ENCODE measurements at regions not wholly inside any gene's neighbourhood (a gene's known extent, or its start where the extent isn't known, plus 50 kb on each side); places are given as distances from the start of the nearest gene placed in this dataset.
"Not testable (repeated sequence)": the region's sequence is repeated elsewhere in the genome, so short reads cannot be mapped to it uniquely, and the experiment has no call there.

DNA sequence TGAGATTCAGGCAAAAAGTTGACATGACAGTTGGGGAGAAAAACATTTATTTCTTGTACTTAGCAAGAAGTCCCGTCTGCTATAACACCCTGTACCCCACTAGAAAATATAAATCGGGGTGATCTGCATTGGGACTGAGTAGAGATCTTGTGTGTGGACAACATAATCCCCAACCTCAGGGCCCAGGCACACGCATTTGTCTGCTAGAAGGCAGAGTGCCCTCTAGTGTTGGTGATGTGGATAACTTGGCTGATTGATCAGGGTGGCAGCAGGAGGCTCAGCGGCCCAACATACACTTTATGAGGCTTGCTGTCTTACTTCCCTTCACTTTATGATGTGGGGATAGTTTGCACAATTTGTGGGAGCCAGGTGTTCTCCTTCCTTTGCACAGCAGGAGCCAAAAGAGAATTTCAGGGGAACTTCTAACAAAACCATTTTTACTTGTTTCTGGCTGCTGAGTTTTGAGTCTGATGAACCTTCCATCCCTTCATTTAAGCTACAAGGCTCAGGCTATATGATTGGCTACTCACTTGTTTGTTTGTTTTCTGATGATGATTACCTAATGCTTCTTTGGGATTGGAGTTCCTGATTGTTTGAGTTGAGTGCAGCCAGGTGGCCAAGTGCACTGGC lies 263.2 kb downstream of the DMAC1 start:
- DNase-seq, result peak; percentile 69

DNA sequence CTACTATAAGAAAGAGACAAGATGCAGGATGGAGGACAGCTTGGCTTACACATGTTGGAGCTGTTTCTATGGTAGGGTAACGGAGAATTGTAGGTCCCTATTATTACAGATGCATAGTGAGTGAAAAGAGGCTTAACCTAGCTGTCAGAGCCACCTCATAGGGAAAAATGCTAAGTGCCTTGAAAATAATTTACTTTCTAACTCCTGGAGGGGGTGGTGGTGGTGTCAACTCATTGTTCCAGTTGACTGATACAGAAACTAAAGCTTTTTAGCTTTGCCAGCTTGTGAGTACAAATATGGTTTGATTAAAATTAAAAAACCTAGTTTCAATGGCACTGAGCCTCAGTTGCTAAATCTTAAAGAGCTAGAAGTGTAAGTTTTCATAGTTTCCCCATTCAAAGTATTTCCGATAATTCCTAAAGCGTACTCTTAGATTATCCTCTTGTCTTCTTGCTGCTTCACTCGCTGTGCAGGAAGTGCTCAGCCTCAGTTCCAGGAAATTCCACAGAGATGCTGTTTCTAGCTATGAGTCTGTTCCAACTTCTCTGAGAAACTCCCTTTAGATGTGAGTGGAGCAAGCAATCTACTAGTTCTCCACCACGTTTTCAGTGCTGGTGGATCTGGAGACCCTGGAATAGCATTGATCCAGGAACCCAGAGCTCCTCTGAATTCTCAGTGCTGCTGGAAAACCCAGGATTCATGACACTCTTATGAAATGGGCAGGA lies 265.2 kb downstream of the DMAC1 start:
- DNase-seq, result no peak

DNA sequence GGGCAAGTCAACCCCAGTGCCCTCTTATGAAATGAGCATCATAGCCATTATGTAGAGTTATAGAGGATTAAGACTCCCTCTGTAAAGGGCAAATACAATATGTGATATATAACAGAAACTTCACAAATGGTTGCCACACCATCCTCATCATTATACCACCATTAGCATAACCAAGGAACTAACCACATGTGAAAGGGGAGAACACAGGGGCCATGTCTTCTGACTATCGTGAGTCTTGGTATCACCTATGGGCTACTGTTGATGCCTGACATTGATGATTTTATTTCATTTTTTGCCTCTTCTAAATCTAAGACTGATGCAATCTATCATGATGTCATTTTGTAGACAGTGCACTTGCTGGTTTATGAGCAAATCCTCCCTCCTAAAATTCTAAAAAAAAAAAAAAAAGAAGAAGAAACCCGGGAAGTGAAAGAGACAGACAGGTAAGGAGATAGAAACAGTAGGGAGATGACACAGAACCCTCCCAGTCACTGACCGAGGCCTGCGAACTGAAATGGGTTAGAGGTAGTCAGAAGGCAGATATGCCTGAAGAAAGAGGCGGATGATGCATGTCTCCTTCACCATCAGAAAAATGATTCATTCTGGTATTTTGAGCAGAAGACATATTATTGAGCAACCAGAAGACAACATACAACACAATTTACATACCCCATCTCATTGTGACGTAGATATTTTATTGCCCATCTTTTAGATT lies 266.0 kb downstream of the DMAC1 start:
- no peak for DNase-seq

DNA sequence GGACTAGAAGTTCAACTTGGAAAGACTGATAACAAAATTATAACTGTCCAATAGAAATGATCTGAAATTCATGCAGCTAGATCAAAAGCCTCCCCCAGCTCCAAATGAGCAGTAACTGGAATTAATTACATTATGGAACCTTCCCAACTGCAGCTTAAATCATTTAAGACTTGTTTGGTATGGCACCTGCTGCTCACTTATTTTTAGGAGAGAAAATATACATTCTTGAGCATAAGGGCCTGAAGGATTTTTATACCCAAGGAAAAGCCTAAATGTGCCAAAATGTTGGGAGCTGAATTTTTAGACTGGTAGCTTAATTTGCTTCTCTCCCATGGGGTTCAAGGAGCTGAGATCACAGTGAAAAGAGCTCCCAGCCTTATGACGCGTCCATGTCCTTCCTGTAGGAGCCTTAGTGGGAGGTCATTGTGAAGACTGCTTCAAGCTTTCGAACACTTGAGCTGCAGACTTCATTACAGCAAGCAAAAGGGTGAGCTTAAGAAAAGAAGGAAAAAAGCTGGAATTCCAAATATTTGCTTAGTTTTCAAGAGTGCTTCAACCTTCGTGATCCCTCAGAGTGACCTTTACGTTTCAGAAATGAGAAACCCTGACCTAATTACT lies 276.0 kb downstream of the DMAC1 start:
- DNase-seq, result no peak

DNA sequence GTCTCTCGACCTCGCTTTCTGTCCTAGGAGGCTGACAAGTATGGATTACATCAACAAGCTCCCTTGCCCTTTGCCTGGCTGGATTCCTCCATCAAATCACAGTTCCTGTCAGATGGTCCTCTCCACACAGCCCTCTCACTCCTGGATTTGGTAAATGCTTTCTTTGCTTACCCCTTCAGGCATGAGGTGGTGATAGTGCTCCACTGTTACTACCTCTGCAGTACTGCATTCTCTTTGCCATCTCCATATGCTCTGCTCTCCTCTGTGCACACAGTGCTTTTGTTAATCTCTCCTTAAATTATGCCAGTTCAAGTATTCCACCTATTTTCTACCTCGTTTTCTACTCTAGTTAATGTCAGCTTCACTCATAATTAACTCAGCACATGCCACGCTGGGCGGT lies 279.2 kb downstream of the DMAC1 start:
- no peak for DNase-seq

DNA sequence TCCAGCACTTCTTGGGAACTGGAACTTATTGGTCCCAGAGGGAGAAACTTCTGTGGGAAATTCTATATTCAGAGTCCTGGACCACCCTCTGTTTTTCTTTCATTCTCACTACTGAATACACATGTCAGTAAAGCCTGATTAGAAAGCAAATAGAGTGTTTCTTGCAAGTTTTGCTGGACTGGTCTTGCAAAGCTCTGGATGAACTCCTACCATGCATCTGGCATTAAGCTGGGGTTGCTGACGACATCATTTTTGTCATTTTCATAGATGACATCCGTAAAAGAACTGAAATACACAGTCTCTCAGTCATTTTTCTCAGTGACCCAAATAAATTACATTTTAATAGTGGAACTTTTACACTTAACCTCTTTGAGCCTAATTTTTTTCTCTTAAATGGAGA lies 283.2 kb downstream of the DMAC1 start:
- no peak for DNase-seq

DNA sequence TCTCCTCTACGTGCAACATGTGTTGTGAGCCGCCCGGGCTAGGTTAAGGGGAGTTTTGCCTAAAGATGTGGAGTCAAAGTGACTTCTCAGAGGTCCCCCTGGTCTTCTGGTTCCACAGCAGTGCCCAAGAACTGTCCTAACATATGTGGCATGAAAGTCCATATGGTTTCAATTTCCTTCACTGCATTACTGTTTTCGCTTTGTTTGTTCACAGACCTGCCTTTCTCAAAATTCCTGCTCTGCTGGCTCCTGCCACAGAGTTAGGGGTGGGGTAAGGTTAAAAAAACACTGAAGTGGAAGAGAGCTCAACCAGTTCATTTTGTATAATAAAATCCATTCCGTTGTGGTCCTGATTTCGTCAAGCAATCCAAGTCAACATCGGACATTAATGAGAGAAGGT lies 289.4 kb downstream of the DMAC1 start:
- DNase-seq, result no peak

DNA sequence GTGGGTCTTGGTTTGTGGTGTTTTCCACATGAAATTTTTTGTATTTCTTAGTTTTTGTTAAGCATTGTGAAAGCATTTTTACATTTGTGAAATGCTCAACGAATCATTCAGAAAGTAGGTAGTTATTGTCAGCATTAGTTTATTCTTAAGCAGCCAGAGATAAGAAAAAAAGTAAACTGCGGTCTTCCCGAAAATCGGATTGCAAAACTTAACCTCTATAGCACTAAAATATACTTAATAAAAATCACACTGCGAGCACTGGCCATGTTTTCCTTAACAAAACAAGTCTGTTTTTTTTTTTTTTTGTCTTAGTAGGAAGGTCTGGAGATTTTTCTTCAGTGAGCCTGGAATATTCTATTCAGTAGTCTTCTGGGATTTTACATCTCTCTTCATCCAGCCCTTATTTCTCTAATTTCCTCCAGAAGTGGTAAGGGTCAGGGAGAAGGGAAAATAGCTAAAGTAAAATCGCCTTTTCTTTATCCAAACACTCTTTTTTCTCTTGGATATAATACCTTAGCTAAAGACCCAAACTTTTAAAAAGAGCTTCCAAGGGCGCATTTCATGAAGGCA lies 289.9 kb downstream of the DMAC1 start:
- DNase-seq, result no peak

DNA sequence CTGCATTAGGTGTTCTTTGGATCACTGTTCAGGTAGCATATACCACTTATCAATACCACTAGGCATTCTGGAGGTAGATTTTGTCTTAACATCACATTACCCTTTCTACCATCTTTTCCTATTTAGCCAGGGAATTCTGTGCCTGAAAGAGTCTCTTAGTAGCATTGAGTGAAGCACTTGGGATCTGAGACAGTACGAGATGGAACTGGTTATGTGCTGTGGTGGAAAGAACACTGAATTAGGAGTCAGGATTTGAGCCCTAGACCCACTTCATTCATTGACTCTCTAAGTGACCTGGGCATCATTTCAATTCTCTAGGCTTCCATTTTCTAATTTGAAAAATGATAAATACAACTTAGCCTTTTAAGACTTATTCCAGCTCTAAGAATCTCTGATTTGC lies 291.1 kb downstream of the DMAC1 start:
- no peak for DNase-seq

DNA sequence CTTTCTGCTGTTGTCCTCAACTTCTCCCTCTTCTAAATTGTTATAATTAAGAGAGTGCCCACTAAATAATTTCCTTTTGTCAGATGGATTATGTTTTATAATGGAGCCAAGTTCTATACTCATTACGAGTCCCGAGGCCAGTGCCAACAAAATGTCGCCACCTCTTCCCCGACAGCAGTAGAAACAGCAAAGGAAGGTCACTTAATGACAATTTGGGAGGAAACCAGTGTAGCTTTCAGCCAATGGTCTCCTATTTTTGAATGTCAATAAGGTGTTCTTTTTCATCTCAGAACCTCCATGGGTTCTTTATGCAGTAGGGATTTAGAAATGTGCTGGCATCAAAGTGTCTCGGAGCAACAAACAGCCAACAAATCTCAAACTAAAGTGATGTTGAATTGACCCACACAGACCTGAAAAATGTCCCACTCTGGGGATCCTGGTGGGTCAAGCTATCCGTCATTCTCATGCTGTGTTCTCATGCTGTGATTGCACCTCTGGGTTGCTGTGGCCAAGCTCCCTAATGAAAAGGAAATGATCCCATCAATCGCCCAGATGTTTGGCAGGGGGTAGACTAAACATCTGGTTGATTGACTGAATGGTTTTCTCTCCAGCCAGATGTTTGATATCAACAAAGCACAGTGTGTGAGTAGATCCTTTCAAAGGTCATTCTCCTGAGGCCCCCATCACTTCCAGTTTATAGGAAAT lies 291.9 kb downstream of the DMAC1 start:
- no peak for DNase-seq

DNA sequence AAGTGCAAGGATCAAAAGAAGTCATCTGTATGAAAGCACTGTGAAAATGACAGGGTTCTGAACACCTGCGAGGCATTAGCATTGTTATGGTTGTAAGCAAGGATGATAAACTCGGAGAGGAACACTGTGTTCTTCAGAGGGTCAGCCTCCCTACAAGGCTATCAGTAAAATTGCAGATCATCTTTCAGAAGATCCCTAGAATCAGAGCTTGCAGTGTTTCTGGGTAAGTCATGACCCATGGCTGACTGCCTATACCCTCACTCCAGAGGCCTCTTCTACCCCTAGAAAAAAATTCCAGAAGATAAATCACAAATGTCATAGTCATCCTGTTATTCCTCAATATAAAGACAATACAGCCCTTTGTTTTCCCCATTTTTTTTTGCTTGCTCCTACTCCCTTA lies 292.6 kb downstream of the DMAC1 start:
- DNase-seq, result no peak

DNA sequence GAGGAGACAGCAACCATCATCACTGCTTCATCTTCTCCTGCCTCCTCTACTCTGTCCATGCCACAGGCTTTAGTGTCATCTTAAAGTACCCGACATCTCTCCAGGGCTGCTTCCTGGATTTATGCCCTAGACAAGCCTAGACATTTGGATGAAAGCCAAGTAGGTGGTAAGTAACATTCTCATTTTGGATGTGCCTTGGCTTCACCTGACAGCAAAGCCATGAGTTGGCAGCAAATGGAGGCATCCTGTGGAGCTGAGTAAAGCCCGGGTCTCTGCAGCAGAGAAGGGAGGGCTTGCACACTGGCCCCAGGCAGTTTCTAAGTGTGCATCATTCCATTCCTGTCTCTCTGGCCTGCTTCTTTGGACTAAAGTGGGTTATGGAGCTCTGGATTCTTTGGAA lies 299.1 kb downstream of the DMAC1 start:
- DNase-seq, result no peak

DNA sequence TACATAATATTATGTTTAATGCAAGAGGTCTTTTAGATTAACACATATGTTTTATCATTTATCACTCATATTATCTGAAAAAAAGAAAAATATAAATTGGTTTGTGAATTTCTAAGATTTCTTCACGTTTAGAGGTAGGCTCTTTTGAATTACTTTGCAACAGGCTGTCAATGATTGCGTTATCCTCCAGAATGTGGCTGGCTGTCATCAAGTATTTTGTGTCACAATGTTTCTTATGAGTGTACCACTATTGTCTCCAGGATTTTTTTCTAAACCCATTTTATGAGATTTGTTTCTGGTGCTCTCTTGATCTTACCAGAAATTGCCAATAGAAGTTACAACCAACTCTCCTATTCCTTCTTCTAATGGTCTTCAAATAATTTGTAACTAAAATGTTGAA lies 307.9 kb downstream of the DMAC1 start:
- no peak for DNase-seq

DNA sequence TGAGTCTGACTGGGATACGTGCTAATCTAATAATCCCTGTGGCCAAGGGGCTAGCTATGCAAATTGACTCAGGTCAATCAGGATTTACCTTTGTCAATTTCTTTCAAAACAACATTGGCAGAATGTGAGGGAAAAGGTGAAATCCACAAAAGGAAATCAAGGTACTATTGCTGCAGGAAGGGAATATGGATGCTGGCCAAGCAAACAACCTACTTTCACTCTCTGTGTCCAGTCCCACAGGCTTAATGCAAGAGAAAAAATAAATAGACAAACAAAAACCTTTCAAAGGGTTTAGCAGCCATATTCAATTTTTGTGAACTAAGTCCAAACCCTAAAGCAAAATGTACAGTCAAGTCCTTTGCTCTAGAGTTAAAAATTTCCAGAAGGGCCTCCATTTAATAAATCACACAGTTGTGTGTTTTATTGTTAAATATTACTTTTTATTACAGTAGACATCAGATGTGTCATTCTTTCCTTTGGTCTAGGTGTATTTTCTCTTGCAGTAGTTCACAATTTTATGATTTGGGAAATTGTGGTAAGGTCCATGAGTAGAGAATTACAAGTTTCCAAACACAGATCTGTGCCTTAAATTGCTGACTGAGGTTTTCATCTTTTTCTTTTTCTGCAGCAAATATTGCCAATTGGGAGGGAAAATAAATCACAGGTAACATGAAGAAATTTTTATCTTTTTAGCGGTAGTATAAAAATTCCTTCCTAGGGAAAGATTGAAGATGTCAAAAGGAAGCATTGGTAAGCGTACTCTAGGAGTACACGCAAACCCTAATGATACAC lies 309.1 kb downstream of the DMAC1 start:
- no peak for DNase-seq

DNA sequence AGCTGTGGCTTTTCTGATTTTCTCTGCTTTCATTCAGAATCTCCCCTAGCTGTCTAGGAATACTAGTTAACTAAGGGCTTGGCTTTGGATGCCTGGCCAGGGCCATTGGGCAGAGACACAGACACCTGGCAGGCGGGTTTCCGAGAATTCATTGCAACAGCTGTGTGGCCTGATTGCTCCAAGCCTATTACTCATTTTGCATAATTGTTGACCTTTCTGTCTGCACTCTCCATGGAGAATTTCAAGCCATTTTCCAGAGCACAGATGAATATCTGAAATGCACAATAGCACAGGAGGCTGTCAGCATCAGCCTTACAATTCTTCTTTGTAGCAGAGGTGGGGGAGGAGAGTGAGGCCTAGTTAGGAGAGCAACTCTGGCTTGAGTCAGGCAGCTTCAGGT lies 310.5 kb downstream of the DMAC1 start:
- peak; percentile 25 for DNase-seq

DNA sequence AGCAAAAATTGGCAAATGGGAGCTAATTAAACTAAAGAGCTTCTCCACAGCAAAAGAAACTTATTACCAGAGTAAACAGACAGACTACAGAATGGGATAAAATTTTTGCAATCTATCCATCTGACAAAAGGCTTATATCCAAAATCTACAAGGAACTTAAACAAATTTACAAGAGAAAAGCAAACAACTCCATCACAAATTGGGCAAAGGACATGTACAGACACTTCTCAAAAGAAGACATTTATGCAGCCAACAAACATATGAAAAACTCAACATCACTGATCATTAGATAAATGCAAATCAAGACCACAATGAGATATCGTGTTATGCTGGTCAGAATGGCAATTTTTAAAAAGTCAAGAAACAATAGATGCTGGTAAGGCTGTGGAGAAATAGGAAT lies 315.6 kb downstream of the DMAC1 start:
- DNase-seq, result not testable (repeated sequence)

DNA sequence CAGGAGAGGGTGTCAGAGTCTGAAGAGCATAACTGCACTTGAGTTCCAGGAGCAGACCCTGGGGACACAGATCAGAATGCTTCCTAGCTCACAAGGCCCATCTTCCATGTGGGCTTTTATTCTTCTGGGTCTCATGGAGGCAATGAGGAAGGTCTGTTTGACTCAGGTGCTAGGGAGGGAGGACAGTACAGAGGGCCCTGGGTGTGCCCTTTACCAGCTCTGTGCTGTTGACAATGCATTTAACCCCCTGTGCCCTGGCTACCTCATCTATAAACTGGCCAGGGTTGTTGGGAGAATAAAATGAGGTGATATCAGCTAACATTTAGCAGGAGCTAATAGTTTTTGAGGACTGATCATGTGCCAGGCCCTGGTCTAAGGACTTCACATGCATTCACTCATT lies 318.0 kb downstream of the DMAC1 start:
- DNase-seq, result no peak

DNA sequence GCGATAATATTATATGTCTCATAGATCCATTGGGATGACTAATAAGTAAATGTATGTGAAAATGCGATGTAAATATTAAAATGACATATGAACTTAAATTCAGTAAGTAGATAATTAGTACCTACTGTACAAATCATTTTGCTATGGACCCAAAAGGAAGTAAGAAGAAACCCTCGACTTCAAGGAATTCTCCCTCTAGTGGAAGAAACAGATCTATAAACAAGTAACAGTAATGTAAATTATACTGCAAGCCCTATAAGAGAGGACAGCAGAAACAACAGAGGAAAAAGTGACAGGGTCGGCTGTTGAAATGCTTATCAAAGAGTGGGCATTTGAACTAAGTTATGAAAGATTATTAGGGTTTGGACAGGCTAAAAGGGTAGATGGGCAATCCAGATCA lies 320.3 kb downstream of the DMAC1 start:
- DNase-seq, result no peak

DNA sequence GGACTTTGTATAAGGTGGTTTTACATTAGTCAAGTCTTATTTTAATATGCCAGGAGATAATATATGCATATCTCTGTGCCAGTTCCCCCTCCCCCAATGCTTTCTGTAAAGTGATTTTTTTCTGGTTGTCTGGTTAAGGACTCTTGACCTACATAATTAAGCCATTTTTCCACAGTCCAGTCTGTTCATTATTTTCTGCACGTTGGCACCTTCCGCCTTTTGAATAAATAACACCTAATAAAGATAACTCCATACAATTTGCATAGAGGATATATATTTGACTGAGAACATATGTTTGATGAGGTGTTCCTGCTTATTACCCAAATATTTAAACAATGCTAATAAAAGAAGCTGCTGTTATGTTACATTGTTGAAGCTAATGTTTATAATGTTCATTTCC lies 320.9 kb downstream of the DMAC1 start:
- no peak for DNase-seq

DNA sequence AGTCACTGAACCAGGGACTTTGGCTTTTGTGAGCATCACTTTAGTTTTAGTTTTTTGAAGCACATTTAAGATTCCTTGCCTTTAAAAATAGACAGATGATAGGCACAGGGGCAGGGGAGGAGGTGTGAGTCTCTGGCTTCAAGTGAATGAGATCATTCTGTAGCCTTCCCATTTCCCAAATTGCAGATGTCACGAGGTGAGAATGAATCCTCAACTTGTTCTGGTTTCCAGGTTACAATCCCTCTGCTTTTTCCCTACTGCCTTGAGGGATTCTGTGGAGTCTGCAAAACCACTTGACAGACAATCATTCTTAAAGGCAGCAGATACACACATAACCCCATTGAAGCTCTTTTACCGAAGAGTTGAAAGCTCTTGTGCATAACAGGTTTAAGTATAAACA lies 332.4 kb downstream of the DMAC1 start:
- no peak for DNase-seq

DNA sequence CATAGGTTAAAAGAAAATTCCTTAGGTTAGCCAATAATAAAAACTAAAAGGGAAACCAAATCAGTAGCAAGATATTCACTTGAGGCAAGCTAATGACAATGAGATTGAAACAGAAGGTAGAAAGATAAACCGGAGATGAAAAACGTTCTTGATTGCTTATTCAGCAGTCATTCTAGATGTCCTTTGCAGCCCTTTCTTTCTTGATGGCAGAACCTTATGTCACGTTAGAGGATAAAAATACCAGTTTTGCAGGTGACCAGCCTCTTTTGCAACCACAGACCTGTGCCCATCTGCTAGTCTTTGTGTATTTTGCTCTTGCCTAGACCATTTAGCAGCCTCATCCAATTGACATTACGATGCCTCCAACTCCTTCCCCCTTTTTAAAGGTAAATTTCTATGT lies 337.8 kb downstream of the DMAC1 start:
- no peak for DNase-seq

Data from NCI-H748 treated with DMSO at 0.1 percent for 48 hours (cell line).